Fibroblast of lung (primary cell): ENCODE measurements at regions not wholly inside any gene's neighbourhood (a gene's known extent, or its start where the extent isn't known, plus 50 kb on each side); places are given as distances from the start of the nearest gene placed in this dataset.

Experiments used
- EZH2 ChIP-seq: IDR thresholded peaks from 2 replicates; pipeline ENCODE4 v1.5.1; 2012; ENCODE audit warnings: low read length, control low read depth, mild to moderate bottlenecking; ENCODE audit errors: missing control alignments
- TF ChIP-seq, protein P1 (sequence below), 2 donors: IDR thresholded peaks in 1 of 2; conservative IDR thresholded peaks in 1 of 2; 1 replicate in 1 of 2; 2 replicates in 1 of 2; pipeline ENCODE4 v1.5.1; 2011 to 2012; ENCODE audit warnings: low read length in 2 of 2, control low read depth in 1 of 2, inconsistent platforms in 1 of 2, low read depth in 1 of 2, mild to moderate bottlenecking in 1 of 2

DNA sequence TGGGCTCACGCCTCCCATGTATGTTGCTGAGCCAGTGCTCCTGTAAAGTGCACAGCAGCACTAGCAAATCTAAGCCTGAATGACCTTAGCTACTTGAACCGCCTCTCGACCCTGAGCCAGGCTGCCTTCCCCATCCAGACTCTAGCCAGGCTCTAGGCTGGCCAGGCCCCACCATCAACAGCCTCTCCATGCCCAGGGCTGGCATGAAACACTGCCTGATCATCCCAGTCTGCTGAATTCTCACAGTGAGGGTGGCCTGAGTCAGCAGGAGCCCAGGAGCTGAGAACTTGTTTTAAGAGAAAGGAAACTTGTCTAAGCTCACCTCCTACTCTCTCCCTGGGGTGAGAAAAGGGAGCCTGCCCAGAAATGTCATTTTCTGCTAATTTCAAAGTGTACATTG is 733.3 kb downstream of the PTPRU start:
- TF ChIP-seq, protein P1, sequence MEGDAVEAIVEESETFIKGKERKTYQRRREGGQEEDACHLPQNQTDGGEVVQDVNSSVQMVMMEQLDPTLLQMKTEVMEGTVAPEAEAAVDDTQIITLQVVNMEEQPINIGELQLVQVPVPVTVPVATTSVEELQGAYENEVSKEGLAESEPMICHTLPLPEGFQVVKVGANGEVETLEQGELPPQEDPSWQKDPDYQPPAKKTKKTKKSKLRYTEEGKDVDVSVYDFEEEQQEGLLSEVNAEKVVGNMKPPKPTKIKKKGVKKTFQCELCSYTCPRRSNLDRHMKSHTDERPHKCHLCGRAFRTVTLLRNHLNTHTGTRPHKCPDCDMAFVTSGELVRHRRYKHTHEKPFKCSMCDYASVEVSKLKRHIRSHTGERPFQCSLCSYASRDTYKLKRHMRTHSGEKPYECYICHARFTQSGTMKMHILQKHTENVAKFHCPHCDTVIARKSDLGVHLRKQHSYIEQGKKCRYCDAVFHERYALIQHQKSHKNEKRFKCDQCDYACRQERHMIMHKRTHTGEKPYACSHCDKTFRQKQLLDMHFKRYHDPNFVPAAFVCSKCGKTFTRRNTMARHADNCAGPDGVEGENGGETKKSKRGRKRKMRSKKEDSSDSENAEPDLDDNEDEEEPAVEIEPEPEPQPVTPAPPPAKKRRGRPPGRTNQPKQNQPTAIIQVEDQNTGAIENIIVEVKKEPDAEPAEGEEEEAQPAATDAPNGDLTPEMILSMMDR (conservative IDR thresholded peaks at IDR 0.05 in 1 of 2, IDR thresholded peaks at IDR 0.05 in 1 of 2; ENCODE audit: low read depth in 1 of 2, low read length in 2 of 2) = no peak
- no peak for TF ChIP-seq EZH2
